ENCODE measurements at regions not wholly inside any gene's neighbourhood (a gene's known extent, or its start where the extent isn't known, plus 50 kb on each side); places are given as distances from the start of the nearest gene placed in this dataset.

DNA sequence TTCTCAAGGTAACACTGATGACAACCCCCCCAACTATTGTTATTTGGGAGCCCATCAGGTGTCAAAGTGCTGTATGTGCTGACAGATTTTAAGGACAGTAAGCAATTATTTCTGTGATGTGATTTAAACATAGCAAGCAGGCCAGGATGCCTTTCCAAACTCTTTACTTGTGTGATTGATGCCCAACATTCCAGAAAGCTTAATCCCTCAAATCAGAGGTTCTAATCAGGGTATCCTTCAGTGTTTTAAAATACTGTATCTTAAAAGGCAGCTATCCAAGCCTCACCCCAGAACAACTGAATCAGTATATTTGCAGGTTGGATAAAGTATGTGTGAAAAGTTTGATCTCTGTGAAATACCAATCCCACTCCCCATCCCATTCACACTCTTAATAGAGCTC, 119.7 kb downstream of the GASK1B start:
- Histone ChIP-seq H3K9me3 (no peaks in the 10 kb centered on the region), H3K4me1 (no peaks in the 10 kb centered on the region), H3K27me3 (replicated peaks in 1 of 7) (no peaks in the 10 kb centered on the region), H3K27ac (no peak overlapping the region), H3K36me3 (no peaks in the 10 kb centered on the region), H3K4me3 (no peak overlapping the region)
- no peak for DNase-seq
- no peak for TF ChIP-seq POLR2A (IDR thresholded peaks at IDR 0.05)
- TF ChIP-seq POLR2AphosphoS5 (IDR thresholded peaks at IDR 0.05), result no peak
- TF ChIP-seq, protein P1, sequence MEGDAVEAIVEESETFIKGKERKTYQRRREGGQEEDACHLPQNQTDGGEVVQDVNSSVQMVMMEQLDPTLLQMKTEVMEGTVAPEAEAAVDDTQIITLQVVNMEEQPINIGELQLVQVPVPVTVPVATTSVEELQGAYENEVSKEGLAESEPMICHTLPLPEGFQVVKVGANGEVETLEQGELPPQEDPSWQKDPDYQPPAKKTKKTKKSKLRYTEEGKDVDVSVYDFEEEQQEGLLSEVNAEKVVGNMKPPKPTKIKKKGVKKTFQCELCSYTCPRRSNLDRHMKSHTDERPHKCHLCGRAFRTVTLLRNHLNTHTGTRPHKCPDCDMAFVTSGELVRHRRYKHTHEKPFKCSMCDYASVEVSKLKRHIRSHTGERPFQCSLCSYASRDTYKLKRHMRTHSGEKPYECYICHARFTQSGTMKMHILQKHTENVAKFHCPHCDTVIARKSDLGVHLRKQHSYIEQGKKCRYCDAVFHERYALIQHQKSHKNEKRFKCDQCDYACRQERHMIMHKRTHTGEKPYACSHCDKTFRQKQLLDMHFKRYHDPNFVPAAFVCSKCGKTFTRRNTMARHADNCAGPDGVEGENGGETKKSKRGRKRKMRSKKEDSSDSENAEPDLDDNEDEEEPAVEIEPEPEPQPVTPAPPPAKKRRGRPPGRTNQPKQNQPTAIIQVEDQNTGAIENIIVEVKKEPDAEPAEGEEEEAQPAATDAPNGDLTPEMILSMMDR (IDR thresholded peaks at IDR 0.05 in 8 of 11, conservative IDR thresholded peaks at IDR 0.05 in 3 of 11), result no peak
- intact Hi-C loops (cut with DNase I; ENCODE audit: low total_unique reads), result no loop called here

DNA sequence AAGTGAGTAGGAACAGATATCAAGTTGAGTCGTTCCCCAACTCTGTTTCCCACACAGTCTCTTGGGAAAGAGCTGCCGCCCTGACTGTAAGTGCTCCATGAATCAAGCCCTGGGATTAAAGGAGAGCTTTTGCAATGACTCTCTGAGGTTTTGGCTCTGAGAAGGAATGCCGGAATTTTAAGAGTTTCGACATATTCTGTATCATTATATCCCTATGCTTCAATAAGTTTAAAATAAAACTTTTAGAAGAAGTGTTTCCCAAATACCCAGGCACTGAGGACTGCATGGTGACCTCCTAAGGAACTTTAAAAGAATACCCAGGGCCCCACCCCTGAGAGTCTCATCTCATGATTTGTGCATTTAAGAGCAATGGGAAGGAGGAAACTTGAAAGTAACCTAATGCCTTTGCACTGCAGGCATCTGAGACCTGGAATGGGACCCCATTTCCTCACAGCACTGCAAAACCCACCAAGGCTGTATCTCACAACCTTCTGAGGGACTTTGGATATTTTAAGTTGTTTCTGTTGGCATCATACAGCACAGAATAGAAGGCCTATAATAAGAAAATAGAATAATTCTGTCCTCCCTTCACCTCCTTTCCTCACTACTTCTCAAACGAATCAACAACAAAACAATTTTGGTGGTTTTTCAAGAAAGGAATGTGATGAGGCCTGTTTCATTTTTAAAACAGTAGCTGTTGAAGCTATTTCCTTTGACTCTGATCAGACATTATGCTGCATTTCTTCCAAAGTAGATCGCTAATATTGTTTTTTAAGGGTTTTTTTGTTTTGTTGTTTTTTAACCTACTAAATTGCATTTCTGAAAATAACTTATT, 121.2 kb downstream of the GASK1B start:
- no peak overlapping the region for H3K4me3 ChIP-seq
- intact Hi-C loops (cut with DNase I; ENCODE audit: low total_unique reads), result no loop called here
- TF ChIP-seq POLR2A (IDR thresholded peaks at IDR 0.05) (no peak), POLR2AphosphoS5 (IDR thresholded peaks at IDR 0.05) (no peak)
- TF ChIP-seq, protein P1 (IDR thresholded peaks at IDR 0.05 in 8 of 11, conservative IDR thresholded peaks at IDR 0.05 in 3 of 11), result no peak
- no peak for DNase-seq
- H3K4me1 ChIP-seq, result no peaks in the 10 kb centered on the region
- no peaks in the 10 kb centered on the region for H3K36me3 ChIP-seq
- H3K27ac ChIP-seq, result peak overlapping the region in 5 of 8 donors; percentile 20 to 53 (median 42)
- 57 to 79% (median 67%) methylated on average over 6 of the region's 6 CpGs for WGBS, 5 donors
- H3K9me3 ChIP-seq, result no peaks in the 10 kb centered on the region
- no peaks in the 10 kb centered on the region for H3K27me3 ChIP-seq (replicated peaks in 1 of 7)

DNA sequence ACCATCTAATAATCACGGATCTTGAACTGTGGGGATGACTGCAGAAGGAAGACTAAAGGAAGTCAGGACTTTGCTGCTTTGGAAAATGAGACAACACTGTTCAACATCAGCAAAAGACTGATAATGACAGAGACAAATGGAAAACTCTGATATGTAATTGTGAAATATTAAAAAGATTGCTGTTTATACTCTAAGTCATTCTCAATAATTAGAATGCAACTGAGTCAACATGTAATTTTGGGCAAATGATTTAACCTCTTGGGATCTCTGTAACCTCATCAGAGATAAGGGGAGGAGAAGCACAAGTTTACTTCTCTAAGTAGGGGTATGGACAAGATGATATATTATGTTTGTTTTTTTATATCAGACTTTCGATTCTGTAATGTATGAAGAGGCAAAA, 121.9 kb downstream of the GASK1B start:
- WGBS, 5 donors, result 40 to 78% (median 58%) methylated on average over 2 of the region's 2 CpGs
- no peaks in the 10 kb centered on the region for H3K4me1 ChIP-seq
- intact Hi-C loops (cut with DNase I; ENCODE audit: low total_unique reads), result no loop called here

DNA sequence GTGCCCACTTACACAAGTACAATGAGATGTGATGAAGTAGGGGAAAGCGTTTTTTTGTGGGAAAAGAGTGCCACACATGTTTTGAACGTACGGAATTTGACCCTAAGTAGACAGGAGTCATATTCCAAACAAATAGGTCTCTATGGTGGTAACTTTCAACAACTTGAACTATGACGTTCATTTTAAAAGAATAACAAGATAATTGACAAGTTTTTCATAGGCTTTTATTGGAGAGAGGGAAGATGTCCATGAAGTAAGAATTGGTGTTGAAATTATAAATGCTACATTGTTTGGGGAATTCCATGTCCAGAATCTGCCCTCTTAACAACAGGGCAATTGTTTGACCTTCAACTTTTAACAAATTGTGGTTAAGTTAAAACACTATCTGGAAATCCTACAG, 126.5 kb downstream of the GASK1B start:
- Histone ChIP-seq H3K36me3 (no peaks in the 10 kb centered on the region), H3K27ac (no peak overlapping the region), H3K4me3 (no peak overlapping the region), H3K27me3 (replicated peaks in 1 of 7) (no peaks in the 10 kb centered on the region), H3K9me3 (peaks cover 0 to 12% (median 2%) of the 10 kb centered on the region in 8 donors), H3K4me1 (no peaks in the 10 kb centered on the region)
- intact Hi-C loops (cut with DNase I; ENCODE audit: low total_unique reads), result no loop called here
- no peak for TF ChIP-seq POLR2AphosphoS5 (IDR thresholded peaks at IDR 0.05)
- no peak for TF ChIP-seq POLR2A (IDR thresholded peaks at IDR 0.05)
- TF ChIP-seq, protein P1 (IDR thresholded peaks at IDR 0.05 in 8 of 11, conservative IDR thresholded peaks at IDR 0.05 in 3 of 11), result no peak
- WGBS, 5 donors, result 63 to 83% (median 77%) methylated on average over 4 of the region's 4 CpGs
- no peak for DNase-seq

More for the DNA sequence above, 121.9 kb downstream of the GASK1B start:
- peak overlapping the region in 6 of 8 donors; percentile 1 to 53 (median 26) for H3K27ac ChIP-seq
- H3K9me3 ChIP-seq, result no peaks in the 10 kb centered on the region
- H3K4me3 ChIP-seq, result no peak overlapping the region
- DNase-seq, result no peak
- no peaks in the 10 kb centered on the region for H3K36me3 ChIP-seq
- TF ChIP-seq POLR2A (IDR thresholded peaks at IDR 0.05), result no peak
- H3K27me3 ChIP-seq (replicated peaks in 1 of 7), result no peaks in the 10 kb centered on the region

Data from spleen (tissue), 11 donors.